Muscle of leg (tissue), 3 donors: ENCODE measurements at regions not wholly inside any gene's neighbourhood (a gene's known extent, or its start where the extent isn't known, plus 50 kb on each side); places are given as distances from the start of the nearest gene placed in this dataset.
"Not testable (repeated sequence)": the region's sequence is repeated elsewhere in the genome, so short reads cannot be mapped to it uniquely, and the experiment has no call there.

Experiments used
- DNase-seq: peaks from one replicate; pipeline ENCODE4 v3.0.0; 2013
- H3K27ac ChIP-seq: one replicate; pipeline ENCODE4 v1.5.1; 2013; ENCODE audit warnings: mild to moderate bottlenecking, low read length, control low read depth
- H3K27me3 ChIP-seq: one replicate; pipeline ENCODE4 v1.6.1; 2013; ENCODE audit warnings: low read length; ENCODE audit not compliant: control insufficient read depth, insufficient read depth
- H3K36me3 ChIP-seq: one replicate; pipeline ENCODE4 v1.6.1; 2013; ENCODE audit warnings: low read length; ENCODE audit not compliant: control insufficient read depth, insufficient read depth
- H3K4me1 ChIP-seq: one replicate; pipeline ENCODE4 v1.6.1; 2013; ENCODE audit warnings: low read length; ENCODE audit not compliant: control insufficient read depth, insufficient read depth
- H3K4me3 ChIP-seq: one replicate; pipeline ENCODE4 v1.5.1; 2013; ENCODE audit warnings: low read length, control low read depth
- H3K9me3 ChIP-seq: replicated peaks from 2 replicates; pipeline ENCODE4 v1.6.1; 2013; ENCODE audit warnings: low read depth, low read length; ENCODE audit not compliant: control insufficient read depth
- WGBS: methylation state at CpG from one replicate; pipeline ENCODE4 v1.1.5; 2013; ENCODE audit warnings: missing lambda C conversion rate; ENCODE audit not compliant: insufficient coverage; 5-methylcytosine and 5-hydroxymethylcytosine counted together

GRCh38 chr20:33919653-33920052, 74.1 kb upstream of the RALY start:
- Histone ChIP-seq H3K9me3 (no peaks in the 10 kb centered on the region), H3K36me3 (no peaks in the 10 kb centered on the region), H3K27ac (no peak overlapping the region), H3K27me3 (no peaks in the 10 kb centered on the region), H3K4me1 (peaks cover 4% of the 10 kb centered on the region), H3K4me3 (no peak overlapping the region)
- WGBS = 100% methylated on average over 1 of the region's 5 CpGs
- DNase-seq = no peak

- Histone ChIP-seq H3K4me3 (no peak overlapping the region), H3K4me1 (peaks cover 4% of the 10 kb centered on the region), H3K27ac (no peak overlapping the region), H3K27me3 (no peaks in the 10 kb centered on the region), H3K9me3 (no peaks in the 10 kb centered on the region), H3K36me3 (no peaks in the 10 kb centered on the region)
- WGBS = 71% methylated on average over 3 of the region's 3 CpGs
- DNase-seq = no peak
These were observed 71.5 kb upstream of the RALY start for GRCh38 chr20:33922224-33922623.

- 69% methylated on average over 2 of the region's 4 CpGs for WGBS
- Histone ChIP-seq H3K27ac (no peak overlapping the region), H3K27me3 (peaks cover 2% of the 10 kb centered on the region), H3K4me3 (no peak overlapping the region), H3K4me1 (no peaks in the 10 kb centered on the region), H3K9me3 (no peaks in the 10 kb centered on the region), H3K36me3 (no peaks in the 10 kb centered on the region)
- no peak for DNase-seq
These were observed 70.0 kb upstream of the RALY start for GRCh38 chr20:33923740-33924139.

- Histone ChIP-seq H3K4me1 (no peaks in the 10 kb centered on the region), H3K27me3 (peaks cover 4% of the 10 kb centered on the region), H3K27ac (no peak overlapping the region), H3K36me3 (no peaks in the 10 kb centered on the region), H3K9me3 (no peaks in the 10 kb centered on the region), H3K4me3 (no peak overlapping the region)
- WGBS = no CpG with 5 or more reads among the region's 2 CpGs
- DNase-seq = no peak
These were observed 67.8 kb upstream of the RALY start for GRCh38 chr20:33925867-33926266.

- 87% methylated on average over 7 of the region's 7 CpGs for WGBS
These were observed 67.3 kb upstream of the RALY start for GRCh38 chr20:33926425-33926824.

GRCh38 chr20:33927724-33928123, 66.0 kb upstream of the RALY start:
- Histone ChIP-seq H3K9me3 (no peaks in the 10 kb centered on the region), H3K27ac (no peak overlapping the region), H3K4me1 (no peaks in the 10 kb centered on the region), H3K4me3 (no peak overlapping the region), H3K27me3 (peaks cover 4% of the 10 kb centered on the region), H3K36me3 (no peaks in the 10 kb centered on the region)
- DNase-seq = no peak
- 24% methylated on average over 5 of the region's 5 CpGs for WGBS

More at GRCh38 chr20:33926425-33926824, 67.3 kb upstream of the RALY start:
- H3K36me3 ChIP-seq = no peaks in the 10 kb centered on the region
- no peaks in the 10 kb centered on the region for H3K4me1 ChIP-seq
- H3K27ac ChIP-seq = no peak overlapping the region
- DNase-seq = no peak
- H3K9me3 ChIP-seq = no peaks in the 10 kb centered on the region
- H3K4me3 ChIP-seq = no peak overlapping the region
- peaks cover 4% of the 10 kb centered on the region for H3K27me3 ChIP-seq

- no peak overlapping the region for H3K4me3 ChIP-seq
- no peaks in the 10 kb centered on the region for H3K9me3 ChIP-seq
- H3K27ac ChIP-seq = no peak overlapping the region
- no peaks in the 10 kb centered on the region for H3K4me1 ChIP-seq
- no peak for DNase-seq
- WGBS = 71% methylated on average over 5 of the region's 6 CpGs
- H3K36me3 ChIP-seq = no peaks in the 10 kb centered on the region
- H3K27me3 ChIP-seq = peaks cover 4% of the 10 kb centered on the region
These were observed 63.8 kb upstream of the RALY start for GRCh38 chr20:33929917-33930316.

- H3K9me3 ChIP-seq = no peaks in the 10 kb centered on the region
- H3K4me3 ChIP-seq = no peak overlapping the region
- DNase-seq = peak; percentile 60
- peaks cover 3% of the 10 kb centered on the region for H3K27me3 ChIP-seq
- WGBS = 55% methylated on average over 4 of the region's 5 CpGs
- no peaks in the 10 kb centered on the region for H3K36me3 ChIP-seq
- no peaks in the 10 kb centered on the region for H3K4me1 ChIP-seq
- no peak overlapping the region for H3K27ac ChIP-seq
These were observed 60.2 kb upstream of the RALY start for GRCh38 chr20:33933469-33933909.

- H3K36me3 ChIP-seq = no peaks in the 10 kb centered on the region
- H3K9me3 ChIP-seq = no peaks in the 10 kb centered on the region
- 73% methylated on average over 1 of the region's 5 CpGs for WGBS
- DNase-seq = no peak
- H3K4me1 ChIP-seq = no peaks in the 10 kb centered on the region
- no peaks in the 10 kb centered on the region for H3K27me3 ChIP-seq
- H3K4me3 ChIP-seq = no peak overlapping the region
- H3K27ac ChIP-seq = no peak overlapping the region
These were observed 57.1 kb upstream of the RALY start for GRCh38 chr20:33936656-33937055.

- H3K9me3 ChIP-seq, DNase-seq, H3K4me3 ChIP-seq, H3K4me1 ChIP-seq, H3K36me3 ChIP-seq, H3K27me3 ChIP-seq, H3K27ac ChIP-seq: not testable (repeated sequence)
- 100% methylated on average over 1 of the region's 5 CpGs for WGBS
These were observed 54.7 kb upstream of the RALY start for GRCh38 chr20:33939031-33939430.

- Histone ChIP-seq H3K4me3 (no peak overlapping the region), H3K9me3 (no peaks in the 10 kb centered on the region), H3K36me3 (no peaks in the 10 kb centered on the region), H3K27ac (no peak overlapping the region), H3K27me3 (no peaks in the 10 kb centered on the region), H3K4me1 (no peaks in the 10 kb centered on the region)
- 100% methylated on average over 1 of the region's 3 CpGs for WGBS
- DNase-seq = no peak
These were observed 53.0 kb upstream of the RALY start for GRCh38 chr20:33940666-33941065.
